ENCODE measurements at regions not wholly inside any gene's neighbourhood (a gene's known extent, or its start where the extent isn't known, plus 50 kb on each side); places are given as distances from the start of the nearest gene placed in this dataset.

DNA sequence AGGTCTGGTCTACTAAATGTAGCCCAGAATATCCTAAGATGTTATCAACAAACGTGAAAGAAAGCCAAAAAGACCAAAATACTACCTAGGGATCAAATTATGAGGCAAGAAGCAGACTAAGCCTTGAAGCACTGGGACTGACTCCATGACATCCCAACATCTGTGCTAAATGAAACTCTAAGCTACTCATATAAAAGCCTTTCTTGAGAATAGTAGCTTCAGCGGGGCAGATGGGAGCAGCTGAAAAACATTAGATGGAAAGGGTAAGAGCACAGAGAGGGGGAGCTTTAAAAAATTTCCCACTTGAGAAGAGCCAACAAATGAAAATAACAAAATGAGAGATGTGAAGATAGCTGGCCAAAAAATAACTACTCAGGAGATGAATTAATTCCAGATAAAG is 81.7 kb downstream of the MAD2L1 start:
- no peak overlapping the region for H3K4me3 ChIP-seq (replicated peaks in 1 of 3; ENCODE audit: insufficient read depth in 1 of 3, low read depth in 1 of 3, low read length in 3 of 3)
- H3K4me1 ChIP-seq (ENCODE audit: control insufficient read depth, extremely low read depth, insufficient read depth, low read length) = no peaks in the 10 kb centered on the region
- no peak for FAIRE-seq
- intact Hi-C loops (cut with micrococcal nuclease) (no loop called here), dilution Hi-C loops (cut with MboI; ENCODE audit: extremely low pct_ligation_motif_present, low sequenced_read_pairs) (no loop called here)
- ChIA-PET POLR2A (no interaction called here), CTCF (no interaction called here)
- no peaks in the 10 kb centered on the region for H3K9me1 ChIP-seq (replicated peaks; ENCODE audit: control insufficient read depth, extremely low read depth, insufficient read depth, low read length)
- H3K79me2 ChIP-seq (ENCODE audit: control insufficient read depth, insufficient read depth, low read length) = no peaks in the 10 kb centered on the region
- no peak for DNase-seq (ENCODE audit: low read depth, low spot score)
- H3K27ac ChIP-seq (ENCODE audit: insufficient read depth, low read depth, low read length) = no peak overlapping the region
- peaks cover 0 to 4% of the 10 kb centered on the region in 2 experiments for H3K27me3 ChIP-seq (ENCODE audit: control insufficient read depth in 2 of 2, insufficient read depth in 2 of 2, low read length in 2 of 2)
- H3K36me3 ChIP-seq (ENCODE audit: control insufficient read depth in 2 of 2, extremely low read depth in 1 of 2, insufficient read depth in 2 of 2, low read length in 2 of 2) = no peaks in the 10 kb centered on the region
- H3K9me3 ChIP-seq (replicated peaks; ENCODE audit: control insufficient read depth, insufficient read depth, low read length) = no peaks in the 10 kb centered on the region
- no peak overlapping the region for H3K9ac ChIP-seq (replicated peaks; ENCODE audit: extremely low read depth, insufficient read depth, low read length)
- H3K4me2 ChIP-seq (ENCODE audit: insufficient read depth, low read length) = no peak overlapping the region
- no peak overlapping the region for H2AFZ ChIP-seq (ENCODE audit: low read depth, low read length)
- H4K20me1 ChIP-seq (replicated peaks; ENCODE audit: control insufficient read depth, extremely low read depth, insufficient read depth, low read length) = no peaks in the 10 kb centered on the region
- no TSS peak for BruUV-seq (replicated peaks)
- TF ChIP-seq FOS (IDR thresholded peaks at IDR 0.05; ENCODE audit: borderline replicate concordance, insufficient read depth, low read length) (no peak), MYC (IDR thresholded peaks at IDR 0.05; ENCODE audit: low read depth, low read length) (no peak), POLR2AphosphoS5 (IDR thresholded peaks at IDR 0.05; ENCODE audit: insufficient read depth, low read depth, low read length) (no peak), GATA2 (IDR thresholded peaks at IDR 0.05; ENCODE audit: insufficient read depth, insufficient read length, low read depth, low read length) (no peak), JUN (IDR thresholded peaks at IDR 0.05; ENCODE audit: borderline replicate concordance, insufficient read depth, insufficient read length, low read depth) (no peak), EZH2 (IDR thresholded peaks at IDR 0.05; ENCODE audit: borderline replicate concordance, low read depth, low read length, severe bottlenecking) (no peak), POLR2A (IDR thresholded peaks at IDR 0.05; ENCODE audit: low read depth, low read length) (no peak)
- TF ChIP-seq, protein P1, sequence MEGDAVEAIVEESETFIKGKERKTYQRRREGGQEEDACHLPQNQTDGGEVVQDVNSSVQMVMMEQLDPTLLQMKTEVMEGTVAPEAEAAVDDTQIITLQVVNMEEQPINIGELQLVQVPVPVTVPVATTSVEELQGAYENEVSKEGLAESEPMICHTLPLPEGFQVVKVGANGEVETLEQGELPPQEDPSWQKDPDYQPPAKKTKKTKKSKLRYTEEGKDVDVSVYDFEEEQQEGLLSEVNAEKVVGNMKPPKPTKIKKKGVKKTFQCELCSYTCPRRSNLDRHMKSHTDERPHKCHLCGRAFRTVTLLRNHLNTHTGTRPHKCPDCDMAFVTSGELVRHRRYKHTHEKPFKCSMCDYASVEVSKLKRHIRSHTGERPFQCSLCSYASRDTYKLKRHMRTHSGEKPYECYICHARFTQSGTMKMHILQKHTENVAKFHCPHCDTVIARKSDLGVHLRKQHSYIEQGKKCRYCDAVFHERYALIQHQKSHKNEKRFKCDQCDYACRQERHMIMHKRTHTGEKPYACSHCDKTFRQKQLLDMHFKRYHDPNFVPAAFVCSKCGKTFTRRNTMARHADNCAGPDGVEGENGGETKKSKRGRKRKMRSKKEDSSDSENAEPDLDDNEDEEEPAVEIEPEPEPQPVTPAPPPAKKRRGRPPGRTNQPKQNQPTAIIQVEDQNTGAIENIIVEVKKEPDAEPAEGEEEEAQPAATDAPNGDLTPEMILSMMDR (IDR thresholded peaks at IDR 0.05; ENCODE audit: extremely low read depth in 1 of 2, insufficient read depth in 1 of 2, low read depth in 1 of 2, low read length in 2 of 2) = no peak
- TF ChIP-seq, protein P2, sequence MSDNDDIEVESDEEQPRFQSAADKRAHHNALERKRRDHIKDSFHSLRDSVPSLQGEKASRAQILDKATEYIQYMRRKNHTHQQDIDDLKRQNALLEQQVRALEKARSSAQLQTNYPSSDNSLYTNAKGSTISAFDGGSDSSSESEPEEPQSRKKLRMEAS (IDR thresholded peaks at IDR 0.05; ENCODE audit: insufficient read depth, insufficient read length) = no peak
